NCI-H69 (cell line): ENCODE measurements at regions not wholly inside any gene's neighbourhood (a gene's known extent, or its start where the extent isn't known, plus 50 kb on each side); places are given as distances from the start of the nearest gene placed in this dataset.

Experiments
- DNase-seq: peaks from one replicate; lab custom pipeline; 2025; lab: John Stamatoyannopoulos, UW

GRCh38 chr6:15730922-15731321 lies 68.1 kb upstream of the DTNBP1 start:
- DNase-seq = no peak

GRCh38 chr6:15730442-15730841 lies 67.6 kb upstream of the DTNBP1 start:
- DNase-seq = no peak

GRCh38 chr6:15722731-15723130 lies 59.9 kb upstream of the DTNBP1 start:
- no peak for DNase-seq

- no peak for DNase-seq
These were observed 54.1 kb upstream of the DTNBP1 start for GRCh38 chr6:15716889-15717288.

- no peak for DNase-seq
These were observed 53.0 kb upstream of the DTNBP1 start for GRCh38 chr6:15715851-15716250.

- DNase-seq = no peak
These were observed 52.2 kb upstream of the DTNBP1 start for GRCh38 chr6:15715060-15715459.

GRCh38 chr6:15714658-15715057 lies 51.8 kb upstream of the DTNBP1 start:
- DNase-seq = no peak

GRCh38 chr6:15713325-15713724 lies 50.5 kb upstream of the DTNBP1 start:
- DNase-seq = no peak

GRCh38 chr6:15712797-15713196 lies 50.0 kb upstream of the DTNBP1 start:
- DNase-seq = no peak
